ENCODE measurements at regions not wholly inside any gene's neighbourhood (a gene's known extent, or its start where the extent isn't known, plus 50 kb on each side); places are given as distances from the start of the nearest gene placed in this dataset.
"Not testable (repeated sequence)": the region's sequence is repeated elsewhere in the genome, so short reads cannot be mapped to it uniquely, and the experiment has no call there.

- DNase-seq: no peak
Observed at GRCh38 chr9:90074316-90074962, 469.6 kb downstream of the GADD45G start.

- not testable (repeated sequence) for DNase-seq
Observed at GRCh38 chr9:90077598-90077997, 472.8 kb downstream of the GADD45G start.

- DNase-seq: no peak
Observed at GRCh38 chr9:90078988-90079421, 474.2 kb downstream of the GADD45G start.

- no peak for DNase-seq
Observed at GRCh38 chr9:90085633-90086032, 480.8 kb downstream of the GADD45G start.

- DNase-seq: no peak
Observed at GRCh38 chr9:90086101-90086511, 481.3 kb downstream of the GADD45G start.

- DNase-seq: no peak
Observed at GRCh38 chr9:90088434-90088833, 483.6 kb downstream of the GADD45G start.

- DNase-seq: no peak
Observed at GRCh38 chr9:90088856-90089255, 484.0 kb downstream of the GADD45G start.

- DNase-seq: no peak
Observed at GRCh38 chr9:90090997-90091396, 486.2 kb downstream of the GADD45G start.

GRCh38 chr9:90092508-90092907 lies 487.7 kb downstream of the GADD45G start:
- DNase-seq: no peak

GRCh38 chr9:90095682-90096081 lies 490.9 kb downstream of the GADD45G start:
- DNase-seq: peak; percentile 86 to 89

GRCh38 chr9:90097237-90097636 lies 492.4 kb downstream of the GADD45G start:
- DNase-seq: no peak

- peak in 1 of 2 experiments; percentile 41 for DNase-seq
Observed at GRCh38 chr9:90098408-90098807, 493.6 kb downstream of the GADD45G start.

GRCh38 chr9:90099262-90099963 lies 494.6 kb downstream of the GADD45G start:
- peak; percentile 54 to 65 for DNase-seq

- DNase-seq: no peak
Observed at GRCh38 chr9:90100014-90100413, 495.2 kb downstream of the GADD45G start.

- peak; percentile 82 to 94 for DNase-seq
Observed at GRCh38 chr9:90102292-90102901, 497.6 kb downstream of the GADD45G start.

GRCh38 chr9:90103771-90104170 lies 499.0 kb downstream of the GADD45G start:
- DNase-seq: no peak

GRCh38 chr9:90105773-90106172 lies 501.0 kb downstream of the GADD45G start:
- DNase-seq: peak in 1 of 2 experiments; percentile 15

- DNase-seq: peak; percentile 90 to 95
Observed at GRCh38 chr9:90107040-90107725, 502.4 kb downstream of the GADD45G start.

- peak in 1 of 2 experiments; percentile 15 for DNase-seq
Observed at GRCh38 chr9:90107726-90108655, 503.2 kb downstream of the GADD45G start.

- DNase-seq: no peak
Observed at GRCh38 chr9:90112788-90113187, 508.0 kb downstream of the GADD45G start.

- DNase-seq: no peak
Observed at GRCh38 chr9:90114641-90115425, 510.0 kb downstream of the GADD45G start.

Measured in SHP77 (cell line).